Right lobe of liver (tissue), 6 donors: ENCODE measurements at regions not wholly inside any gene's neighbourhood (a gene's known extent, or its start where the extent isn't known, plus 50 kb on each side); places are given as distances from the start of the nearest gene placed in this dataset.
A peak's percentile ranks its signal among the peaks of the same experiment; 100 is the strongest.

ENCODE experiments used
- ATAC-seq, 4 donors: fragments of 200-7000 bp; cut with Tn5 transposase; one replicate each; pipeline ENCODE4 v1.9.1; 2020; ENCODE audit warnings: mild to moderate bottlenecking in 4 of 4, moderate library complexity in 4 of 4
- DNase-seq, 3 donors: peaks; one replicate each; pipeline ENCODE4 v3.0.0-alpha.2; 2020
- H3K27ac ChIP-seq, 3 donors: fragments of 200-600 bp; one replicate each; pipeline ENCODE4 v1.8.0; 2022
- H3K27me3 ChIP-seq, 2 donors: fragments of 200-600 bp; one replicate each; pipeline ENCODE4 v1.8.0; 2022
- H3K36me3 ChIP-seq, 4 donors: fragments of 200-600 bp; sonication (generic) in 1 of 4; one replicate each; pipeline versions ENCODE4 v1.5.1 to v1.8.0; 2017 to 2022; ENCODE audit warnings: control low read depth in 1 of 4
- H3K4me1 ChIP-seq, 4 donors: fragments of 200-600 bp; sonication (generic) in 1 of 4; one replicate each; pipeline versions ENCODE4 v1.5.1 to v1.8.0; 2017 to 2022; ENCODE audit warnings: control low read depth in 1 of 4
- H3K4me3 ChIP-seq, 3 donors: fragments of 200-600 bp; one replicate each; pipeline ENCODE4 v1.8.0; 2022
- H3K9me3 ChIP-seq, 4 donors: fragments of 200-600 bp; sonication (generic) in 1 of 4; one replicate each; pipeline versions ENCODE4 v1.5.1 to v1.8.0; 2017 to 2022; ENCODE audit warnings: control low read depth in 1 of 4
- CTCF ChIP-seq, 4 donors: fragments of 200-600 bp in 3 of 4; fragments of 450-650 bp in 1 of 4; IDR thresholded peaks; one replicate each; pipeline versions ENCODE4 v1.5.1 to v1.8.0; 2016 to 2022; ENCODE audit warnings: antibody characterized with exemption in 4 of 4, mild to moderate bottlenecking in 2 of 4
- POLR2A ChIP-seq: fragments of 450-650 bp; IDR thresholded peaks from one replicate; pipeline ENCODE4 v1.6.1; 2017; ENCODE audit warnings: antibody characterized with exemption, mild to moderate bottlenecking
- WGBS: methylation state at CpG from one replicate; pipeline ENCODE4 v1.1.6; 2018; ENCODE audit warnings: low coverage, low lambda C conversion rate; ENCODE audit not compliant: insufficient coverage; ENCODE audit errors: missing lambda C conversion rate; 5-methylcytosine and 5-hydroxymethylcytosine counted together
- intact Hi-C, 2 donors: fragments of 100-400 bp; cut with DNase I; formaldehyde crosslinking; loops; one replicate each; pipeline versions ENCODE4 v1.11.2 to v1.14.1; 2022
- donor health status: DM: no; HTN: yes; CAD: no.
- donor health status: DM: no; HTN: no; CAD: no.
- donor health status: DM: no; HTN: no; CAD: no.
- donor health status: DM: no; HTN: yes; CAD: no.
- donor health status: DM: no; HTN: yes; CAD: no.

GRCh38 chr4:18937080-18937479, 915.5 kb upstream of the LCORL start:
- H3K27ac ChIP-seq: no peak overlapping the region
- H3K36me3 ChIP-seq: no peaks in the 10 kb centered on the region
- ATAC-seq (no peak), DNase-seq (no peak)
- TF ChIP-seq POLR2A (no peak), CTCF (IDR thresholded peaks at IDR 0.05) (no peak)
- no peak overlapping the region for H3K4me3 ChIP-seq
- no peaks in the 10 kb centered on the region for H3K27me3 ChIP-seq
- WGBS: 55% methylated on average over 4 of the region's 4 CpGs
- no peaks in the 10 kb centered on the region for H3K4me1 ChIP-seq
- intact Hi-C loops: no loop called here
- H3K9me3 ChIP-seq: no peaks in the 10 kb centered on the region

DNA sequence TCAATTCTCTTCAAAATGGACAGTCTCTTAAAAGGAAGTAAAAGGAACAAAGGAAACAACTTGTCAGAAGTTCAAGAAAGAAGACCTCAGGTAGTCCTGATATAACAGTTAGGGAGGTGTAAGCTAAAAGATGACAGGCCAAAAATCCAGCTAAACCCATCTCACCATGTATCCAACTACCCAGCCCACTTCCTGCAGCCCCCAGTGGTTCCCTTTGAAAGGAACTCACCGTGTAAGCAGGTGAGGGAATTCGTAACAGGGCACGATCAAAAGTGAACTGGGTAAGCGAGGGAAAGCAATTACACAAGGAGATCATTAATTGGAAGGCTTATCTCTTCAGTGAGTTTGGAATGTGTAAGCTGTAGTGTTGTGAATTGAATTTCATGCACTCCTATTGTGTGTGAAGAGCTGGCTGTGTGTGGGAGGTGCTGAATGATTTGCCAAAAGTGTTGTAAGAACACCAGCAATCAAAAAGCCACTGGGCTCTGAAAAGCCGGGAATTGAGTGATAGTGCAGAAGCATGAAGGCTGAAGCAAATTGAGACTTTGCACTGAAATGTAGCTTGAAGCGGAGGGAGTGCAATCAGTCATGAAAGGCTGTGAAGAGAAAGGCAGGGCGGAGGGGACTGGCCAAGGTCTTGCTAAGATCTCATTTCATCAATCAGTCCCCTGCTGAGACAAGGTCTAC, 914.2 kb upstream of the LCORL start:
- H3K4me3 ChIP-seq: no peak overlapping the region
- H3K27me3 ChIP-seq: no peaks in the 10 kb centered on the region
- DNase-seq (no peak), ATAC-seq (no peak)
- no peaks in the 10 kb centered on the region for H3K9me3 ChIP-seq
- intact Hi-C loops: no loop called here
- no peak overlapping the region for H3K27ac ChIP-seq
- H3K36me3 ChIP-seq: no peaks in the 10 kb centered on the region
- 38% methylated on average over 7 of the region's 7 CpGs for WGBS
- no peaks in the 10 kb centered on the region for H3K4me1 ChIP-seq
- TF ChIP-seq CTCF (IDR thresholded peaks at IDR 0.05) (no peak), POLR2A (no peak)

DNA sequence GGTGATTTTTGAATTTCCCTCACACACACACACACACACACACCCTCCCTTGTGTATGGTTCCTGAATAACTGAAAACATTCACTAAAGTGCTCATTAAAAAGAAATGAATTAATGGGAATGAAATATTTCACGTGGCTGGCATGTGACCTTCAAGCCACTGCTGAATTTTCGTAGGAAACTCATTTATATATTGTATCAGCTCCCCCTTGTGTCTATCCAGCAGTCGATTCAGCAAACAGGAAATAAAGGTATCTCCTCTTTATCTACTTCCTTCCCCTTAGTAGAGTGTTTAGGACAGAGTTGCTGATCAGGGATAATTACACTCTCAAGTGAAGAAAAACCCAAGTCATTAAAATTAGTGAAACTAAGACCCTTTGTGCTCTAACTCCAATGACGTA, 912.6 kb upstream of the LCORL start:
- Histone ChIP-seq H3K4me3 (no peak overlapping the region), H3K4me1 (no peaks in the 10 kb centered on the region), H3K36me3 (no peaks in the 10 kb centered on the region), H3K9me3 (no peaks in the 10 kb centered on the region), H3K27me3 (no peaks in the 10 kb centered on the region), H3K27ac (no peak overlapping the region)
- WGBS: 17% methylated on average over 4 of the region's 4 CpGs
- no peak for DNase-seq
- intact Hi-C loops: no loop called here
- ATAC-seq: peak in 1 of 4 donors; percentile 27
- TF ChIP-seq POLR2A (no peak), CTCF (IDR thresholded peaks at IDR 0.05) (peak in 2 of 4 donors; percentile 22 to 25)

GRCh38 chr4:18932730-18933339, 911.3 kb upstream of the LCORL start:
- no peak for ATAC-seq
- no peaks in the 10 kb centered on the region for H3K27me3 ChIP-seq
- 29% methylated on average over 1 of the region's 1 CpG for WGBS
- no peak overlapping the region for H3K27ac ChIP-seq
- intact Hi-C loops: no loop called here
- no peaks in the 10 kb centered on the region for H3K36me3 ChIP-seq
- no peak for DNase-seq
- no peak overlapping the region for H3K4me3 ChIP-seq
- TF ChIP-seq POLR2A (no peak), CTCF (IDR thresholded peaks at IDR 0.05) (no peak)
- no peaks in the 10 kb centered on the region for H3K4me1 ChIP-seq
- no peaks in the 10 kb centered on the region for H3K9me3 ChIP-seq
